ENCODE measurements at regions not wholly inside any gene's neighbourhood (a gene's known extent, or its start where the extent isn't known, plus 50 kb on each side); places are given as distances from the start of the nearest gene placed in this dataset.

GRCh38 chr1:47608296-47608875 lies 170.5 kb downstream of the FOXD2 start:
- Histone ChIP-seq H4K20me1 (ENCODE audit: insufficient read depth, low read length) (no peaks in the 10 kb centered on the region), H3K4me3 (ENCODE audit: low read depth, low read length, poor library complexity, severe bottlenecking) (no peak overlapping the region), H3K79me2 (ENCODE audit: insufficient read depth, low read length) (no peaks in the 10 kb centered on the region), H2AFZ (ENCODE audit: low read length) (no peak overlapping the region), H3F3A (ENCODE audit: insufficient read depth, low read length) (no peaks in the 10 kb centered on the region), H3K9me2 (ENCODE audit: low read depth, low read length) (no peaks in the 10 kb centered on the region), H3K27me3 (ENCODE audit: insufficient read depth, low read length) (no peaks in the 10 kb centered on the region), H3K36me3 (ENCODE audit: insufficient read depth, low read length) (no peaks in the 10 kb centered on the region), H3K27ac (ENCODE audit: low read depth, low read length, poor library complexity, severe bottlenecking) (no peak overlapping the region), H3K9ac (ENCODE audit: low read length) (no peak overlapping the region), H3K4me2 (ENCODE audit: low read length) (no peak overlapping the region), H3K4me1 (ENCODE audit: insufficient read depth, low read length, severe bottlenecking) (no peaks in the 10 kb centered on the region), H3K9me3 (ENCODE audit: low read length) (no peaks in the 10 kb centered on the region)
- no peak for TF ChIP-seq CTCF (IDR thresholded peaks at IDR 0.05; ENCODE audit: low read length)
- TF ChIP-seq EZH2 (IDR thresholded peaks at IDR 0.05; ENCODE audit: borderline replicate concordance, low read length): no peak

- Histone ChIP-seq H3K9me3 (ENCODE audit: low read length) (no peaks in the 10 kb centered on the region), H3K9me2 (ENCODE audit: low read depth, low read length) (no peaks in the 10 kb centered on the region), H3K4me2 (ENCODE audit: low read length) (no peak overlapping the region), H4K20me1 (ENCODE audit: insufficient read depth, low read length) (no peaks in the 10 kb centered on the region), H3K27ac (ENCODE audit: low read depth, low read length, poor library complexity, severe bottlenecking) (no peak overlapping the region), H3K79me2 (ENCODE audit: insufficient read depth, low read length) (no peaks in the 10 kb centered on the region), H3K36me3 (ENCODE audit: insufficient read depth, low read length) (no peaks in the 10 kb centered on the region), H3K9ac (ENCODE audit: low read length) (no peak overlapping the region), H3K27me3 (ENCODE audit: insufficient read depth, low read length) (0 out of 2 replicates have a peak, but pooled peaks cover under 1% of the 10 kb centered on the region), H3K4me1 (ENCODE audit: insufficient read depth, low read length, severe bottlenecking) (no peaks in the 10 kb centered on the region), H2AFZ (ENCODE audit: low read length) (no peak overlapping the region), H3K4me3 (ENCODE audit: low read depth, low read length, poor library complexity, severe bottlenecking) (no peak overlapping the region), H3F3A (ENCODE audit: insufficient read depth, low read length) (no peaks in the 10 kb centered on the region)
- TF ChIP-seq EZH2 (IDR thresholded peaks at IDR 0.05; ENCODE audit: borderline replicate concordance, low read length): no peak
- TF ChIP-seq CTCF (IDR thresholded peaks at IDR 0.05; ENCODE audit: low read length): no peak
These were observed 174.1 kb downstream of the FOXD2 start for GRCh38 chr1:47611992-47612391.

- no peak overlapping the region for H3K27ac ChIP-seq (ENCODE audit: low read depth, low read length, poor library complexity, severe bottlenecking)
- no peaks in the 10 kb centered on the region for H4K20me1 ChIP-seq (ENCODE audit: insufficient read depth, low read length)
- H3K4me1 ChIP-seq (ENCODE audit: insufficient read depth, low read length, severe bottlenecking): no peaks in the 10 kb centered on the region
- no peak for TF ChIP-seq CTCF (IDR thresholded peaks at IDR 0.05; ENCODE audit: low read length)
- no peak for TF ChIP-seq EZH2 (IDR thresholded peaks at IDR 0.05; ENCODE audit: borderline replicate concordance, low read length)
- no peaks in the 10 kb centered on the region for H3K9me3 ChIP-seq (ENCODE audit: low read length)
- H3K79me2 ChIP-seq (ENCODE audit: insufficient read depth, low read length): no peaks in the 10 kb centered on the region
- H3K4me2 ChIP-seq (ENCODE audit: low read length): no peak overlapping the region
- 0 out of 2 replicates have a peak, but pooled peaks cover 4% of the 10 kb centered on the region for H3K27me3 ChIP-seq (ENCODE audit: insufficient read depth, low read length)
- no peak overlapping the region for H3K9ac ChIP-seq (ENCODE audit: low read length)
- H3F3A ChIP-seq (ENCODE audit: insufficient read depth, low read length): no peaks in the 10 kb centered on the region
- no peak overlapping the region for H2AFZ ChIP-seq (ENCODE audit: low read length)
- no peaks in the 10 kb centered on the region for H3K9me2 ChIP-seq (ENCODE audit: low read depth, low read length)
- no peak overlapping the region for H3K4me3 ChIP-seq (ENCODE audit: low read depth, low read length, poor library complexity, severe bottlenecking)
- no peaks in the 10 kb centered on the region for H3K36me3 ChIP-seq (ENCODE audit: insufficient read depth, low read length)
These were observed 175.0 kb downstream of the FOXD2 start for GRCh38 chr1:47612819-47613218.

Data from OCI-LY1 (cell line).